ENCODE measurements at regions not wholly inside any gene's neighbourhood (a gene's known extent, or its start where the extent isn't known, plus 50 kb on each side); places are given as distances from the start of the nearest gene placed in this dataset.
"Not testable (repeated sequence)": the region's sequence is repeated elsewhere in the genome, so short reads cannot be mapped to it uniquely, and the experiment has no call there.

DNA sequence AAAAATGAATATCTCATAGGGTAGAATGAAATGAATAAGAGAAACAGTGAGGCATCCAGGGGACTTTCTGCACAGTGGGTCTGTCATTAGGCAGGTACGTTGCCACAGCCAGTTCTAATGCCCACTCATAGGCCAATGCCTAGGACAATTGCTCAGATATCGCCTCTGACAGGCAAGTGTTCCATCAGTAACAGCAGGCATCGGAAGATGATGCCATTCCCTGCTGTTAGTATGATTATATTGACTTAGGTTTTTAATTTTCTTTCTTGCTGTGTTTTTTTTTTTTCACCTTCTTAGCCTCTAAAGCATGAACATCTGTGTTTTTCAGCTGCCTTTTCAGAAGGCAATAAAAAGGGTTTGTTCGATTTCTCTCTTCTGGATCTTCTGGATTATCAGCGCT lies 90.7 kb downstream of the PRL start:
- Histone ChIP-seq H3K27ac (no peak overlapping the region), H3K4me1 (no peaks in the 10 kb centered on the region), H3K9me3 (no peaks in the 10 kb centered on the region), H3K27me3 (no peaks in the 10 kb centered on the region), H3K4me3 (no peak overlapping the region), H3K36me3 (no peaks in the 10 kb centered on the region)
- TF ChIP-seq, protein P1, sequence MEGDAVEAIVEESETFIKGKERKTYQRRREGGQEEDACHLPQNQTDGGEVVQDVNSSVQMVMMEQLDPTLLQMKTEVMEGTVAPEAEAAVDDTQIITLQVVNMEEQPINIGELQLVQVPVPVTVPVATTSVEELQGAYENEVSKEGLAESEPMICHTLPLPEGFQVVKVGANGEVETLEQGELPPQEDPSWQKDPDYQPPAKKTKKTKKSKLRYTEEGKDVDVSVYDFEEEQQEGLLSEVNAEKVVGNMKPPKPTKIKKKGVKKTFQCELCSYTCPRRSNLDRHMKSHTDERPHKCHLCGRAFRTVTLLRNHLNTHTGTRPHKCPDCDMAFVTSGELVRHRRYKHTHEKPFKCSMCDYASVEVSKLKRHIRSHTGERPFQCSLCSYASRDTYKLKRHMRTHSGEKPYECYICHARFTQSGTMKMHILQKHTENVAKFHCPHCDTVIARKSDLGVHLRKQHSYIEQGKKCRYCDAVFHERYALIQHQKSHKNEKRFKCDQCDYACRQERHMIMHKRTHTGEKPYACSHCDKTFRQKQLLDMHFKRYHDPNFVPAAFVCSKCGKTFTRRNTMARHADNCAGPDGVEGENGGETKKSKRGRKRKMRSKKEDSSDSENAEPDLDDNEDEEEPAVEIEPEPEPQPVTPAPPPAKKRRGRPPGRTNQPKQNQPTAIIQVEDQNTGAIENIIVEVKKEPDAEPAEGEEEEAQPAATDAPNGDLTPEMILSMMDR (IDR thresholded peaks at IDR 0.05): no peak
- no peak for DNase-seq
- intact Hi-C loops (cut with DNase I; ENCODE audit: low total_unique reads): no loop called here

DNA sequence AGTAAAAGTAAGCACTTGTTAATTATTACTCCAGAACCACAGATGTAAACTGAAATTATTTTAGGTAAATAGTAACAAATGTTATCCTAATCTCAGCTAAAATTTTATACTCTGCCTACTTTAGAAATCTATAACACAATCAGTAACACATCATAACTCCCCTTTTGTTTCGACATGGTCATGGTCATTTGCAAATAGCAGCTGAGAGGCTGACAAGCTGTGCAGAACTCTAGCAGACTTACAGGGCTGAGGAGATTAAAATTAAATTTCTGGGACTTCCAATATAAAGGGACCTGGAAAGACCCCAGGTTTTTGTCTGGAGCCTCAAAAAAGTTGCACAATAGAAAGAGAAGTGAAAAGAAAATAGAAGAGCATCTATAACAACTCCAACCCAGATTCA lies 88.8 kb downstream of the PRL start:
- no peak for DNase-seq
- TF ChIP-seq, protein P1 (IDR thresholded peaks at IDR 0.05): no peak

DNA sequence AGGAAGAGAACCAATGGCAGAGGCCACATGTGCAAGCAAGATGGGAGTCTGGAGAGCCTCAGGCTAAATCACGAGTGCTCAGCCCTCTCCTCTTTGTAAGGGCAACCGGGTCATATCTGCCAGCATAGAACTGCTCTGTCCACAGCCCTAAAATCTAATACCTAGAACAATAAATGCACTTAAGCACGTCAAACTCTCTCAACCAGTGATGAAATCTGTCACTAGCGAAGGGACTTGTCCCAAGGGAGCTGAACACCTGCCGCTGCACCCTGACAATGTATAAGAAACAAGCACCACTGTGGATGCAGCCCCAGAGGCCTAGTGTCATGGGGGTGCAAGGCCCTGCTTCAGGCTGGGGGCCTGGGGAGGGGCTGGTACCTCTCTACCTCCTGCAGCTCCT lies 82.5 kb downstream of the PRL start:
- intact Hi-C loops (cut with DNase I; ENCODE audit: low total_unique reads): no loop called here
- H3K36me3 ChIP-seq: no peaks in the 10 kb centered on the region
- H3K27me3 ChIP-seq: no peaks in the 10 kb centered on the region
- no peaks in the 10 kb centered on the region for H3K9me3 ChIP-seq
- H3K4me1 ChIP-seq: no peaks in the 10 kb centered on the region
- no peak overlapping the region for H3K27ac ChIP-seq
- TF ChIP-seq, protein P1 (IDR thresholded peaks at IDR 0.05): no peak
- DNase-seq: no peak
- no peak overlapping the region for H3K4me3 ChIP-seq

More for the DNA sequence above, 88.8 kb downstream of the PRL start:
- no peak overlapping the region for H3K4me3 ChIP-seq
- H3K36me3 ChIP-seq: no peaks in the 10 kb centered on the region
- intact Hi-C loops (cut with DNase I; ENCODE audit: low total_unique reads): no loop called here
- H3K27ac ChIP-seq: no peak overlapping the region
- H3K4me1 ChIP-seq: no peaks in the 10 kb centered on the region
- no peaks in the 10 kb centered on the region for H3K9me3 ChIP-seq
- H3K27me3 ChIP-seq: no peaks in the 10 kb centered on the region

DNA sequence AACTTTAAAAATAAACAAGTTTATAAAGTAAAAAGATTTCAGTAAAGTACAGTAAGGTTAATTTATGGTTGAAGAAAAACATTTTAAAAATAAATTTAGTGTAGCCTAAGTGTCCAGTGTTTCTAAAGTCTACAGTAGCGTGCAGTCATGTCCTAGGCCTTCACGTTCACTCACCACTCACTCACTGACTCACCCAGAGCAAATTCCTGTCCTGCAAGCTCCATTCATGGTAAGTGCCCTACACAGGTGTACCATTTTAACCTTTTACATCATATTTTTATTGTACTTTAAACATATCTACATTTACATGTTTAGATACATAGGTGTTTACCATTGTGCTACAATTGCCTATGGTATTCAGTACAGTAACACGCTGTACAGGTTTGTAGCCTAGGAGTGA lies 81.4 kb downstream of the PRL start:
- DNase-seq; H3K36me3 ChIP-seq; H3K4me1 ChIP-seq; H3K27ac ChIP-seq; H3K9me3 ChIP-seq; H3K4me3 ChIP-seq; intact Hi-C loops (cut with DNase I; ENCODE audit: low total_unique reads); H3K27me3 ChIP-seq: not testable (repeated sequence)

DNA sequence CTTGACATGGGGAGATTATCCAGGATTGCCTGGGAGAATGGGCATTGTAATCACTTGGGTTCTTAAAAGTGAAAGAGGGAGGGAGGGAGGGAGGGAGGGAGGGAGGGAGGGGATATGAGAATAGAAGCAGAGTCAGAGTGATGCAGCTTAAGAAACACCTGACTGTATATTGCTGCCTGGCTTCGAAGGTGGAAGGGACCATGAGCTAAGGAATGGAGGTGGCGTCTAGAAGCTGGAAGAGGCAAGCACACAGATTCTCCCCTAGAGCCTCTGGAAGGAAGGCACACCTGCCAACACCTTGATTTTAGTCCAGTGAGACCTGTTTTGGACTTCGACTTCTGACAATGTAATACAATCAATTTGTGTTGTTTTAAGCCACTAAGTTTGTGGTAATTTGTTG lies 78.4 kb downstream of the PRL start:
- H3K27me3 ChIP-seq: no peaks in the 10 kb centered on the region
- intact Hi-C loops (cut with DNase I; ENCODE audit: low total_unique reads): no loop called here
- TF ChIP-seq, protein P1 (IDR thresholded peaks at IDR 0.05): no peak

DNA sequence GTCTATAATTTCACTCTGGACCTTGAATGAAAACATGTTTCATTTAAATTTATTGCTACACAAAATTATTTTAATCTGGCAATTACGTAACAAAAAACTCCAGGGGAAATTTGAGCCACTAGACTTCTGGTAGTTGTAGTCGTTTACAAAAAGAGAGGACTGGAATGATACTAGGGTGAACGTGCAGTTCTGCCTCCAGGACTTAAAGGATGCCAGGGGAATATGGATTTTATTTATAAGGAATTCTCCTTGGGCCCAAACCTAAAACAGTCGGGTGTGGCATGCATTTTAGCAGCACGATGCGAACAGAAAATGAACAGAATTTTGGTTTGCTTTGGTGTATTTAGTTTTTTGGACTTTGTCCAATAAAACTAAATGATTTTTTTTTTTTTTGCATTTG lies 76.9 kb downstream of the PRL start:
- TF ChIP-seq, protein P1 (IDR thresholded peaks at IDR 0.05): no peak
- H3K4me1 ChIP-seq: no peaks in the 10 kb centered on the region
- H3K36me3 ChIP-seq: no peaks in the 10 kb centered on the region
- no peaks in the 10 kb centered on the region for H3K27me3 ChIP-seq
- no peak overlapping the region for H3K4me3 ChIP-seq
- DNase-seq: no peak
- H3K9me3 ChIP-seq: no peaks in the 10 kb centered on the region
- intact Hi-C loops (cut with DNase I; ENCODE audit: low total_unique reads): no loop called here
- H3K27ac ChIP-seq: no peak overlapping the region

More for the DNA sequence above, 78.4 kb downstream of the PRL start:
- Histone ChIP-seq H3K4me3 (no peak overlapping the region), H3K9me3 (no peaks in the 10 kb centered on the region), H3K27ac (no peak overlapping the region), H3K4me1 (no peaks in the 10 kb centered on the region), H3K36me3 (no peaks in the 10 kb centered on the region)
- no peak for DNase-seq
